Mammary epithelial cell (primary cell): ENCODE measurements at regions not wholly inside any gene's neighbourhood (a gene's known extent, or its start where the extent isn't known, plus 50 kb on each side); places are given as distances from the start of the nearest gene placed in this dataset.

Source experiments
- EZH2 ChIP-seq: IDR thresholded peaks from 2 replicates; pipeline ENCODE4 v1.6.1; 2012; ENCODE audit warnings: low read length, inconsistent platforms, borderline replicate concordance
- TF ChIP-seq, protein P1 (sequence below), 2 donors: IDR thresholded peaks in 1 of 2; conservative IDR thresholded peaks in 1 of 2; 2 replicates each; pipeline ENCODE4 v1.5.1; 2011 to 2012; ENCODE audit warnings: inconsistent platforms in 2 of 2, low read length in 2 of 2, mild to moderate bottlenecking in 2 of 2, control low read depth in 1 of 2, low read depth in 1 of 2; ENCODE audit not compliant: insufficient read depth in 1 of 2; ENCODE audit errors: extremely low read depth in 1 of 2

DNA sequence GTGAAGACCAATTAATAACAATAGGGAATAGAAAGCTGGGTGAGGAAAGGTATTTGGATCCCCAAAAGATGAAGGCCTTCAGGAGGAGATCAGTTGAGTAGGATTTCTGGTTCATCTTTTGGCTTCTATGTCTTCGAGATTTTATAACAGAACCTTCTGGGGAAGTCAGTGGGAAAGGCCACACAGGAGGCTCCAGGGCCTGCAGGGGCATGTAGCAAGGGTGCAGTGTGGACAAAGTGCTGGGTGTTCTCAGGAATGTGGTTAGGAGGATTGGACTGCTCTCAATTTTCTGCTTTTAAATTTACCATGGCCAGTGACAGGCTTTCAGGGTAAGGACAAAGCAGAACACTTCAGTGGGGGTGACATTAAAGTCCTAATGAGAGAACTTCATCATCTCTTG lies 378.0 kb downstream of the CCSER2 start:
- TF ChIP-seq, protein P1, sequence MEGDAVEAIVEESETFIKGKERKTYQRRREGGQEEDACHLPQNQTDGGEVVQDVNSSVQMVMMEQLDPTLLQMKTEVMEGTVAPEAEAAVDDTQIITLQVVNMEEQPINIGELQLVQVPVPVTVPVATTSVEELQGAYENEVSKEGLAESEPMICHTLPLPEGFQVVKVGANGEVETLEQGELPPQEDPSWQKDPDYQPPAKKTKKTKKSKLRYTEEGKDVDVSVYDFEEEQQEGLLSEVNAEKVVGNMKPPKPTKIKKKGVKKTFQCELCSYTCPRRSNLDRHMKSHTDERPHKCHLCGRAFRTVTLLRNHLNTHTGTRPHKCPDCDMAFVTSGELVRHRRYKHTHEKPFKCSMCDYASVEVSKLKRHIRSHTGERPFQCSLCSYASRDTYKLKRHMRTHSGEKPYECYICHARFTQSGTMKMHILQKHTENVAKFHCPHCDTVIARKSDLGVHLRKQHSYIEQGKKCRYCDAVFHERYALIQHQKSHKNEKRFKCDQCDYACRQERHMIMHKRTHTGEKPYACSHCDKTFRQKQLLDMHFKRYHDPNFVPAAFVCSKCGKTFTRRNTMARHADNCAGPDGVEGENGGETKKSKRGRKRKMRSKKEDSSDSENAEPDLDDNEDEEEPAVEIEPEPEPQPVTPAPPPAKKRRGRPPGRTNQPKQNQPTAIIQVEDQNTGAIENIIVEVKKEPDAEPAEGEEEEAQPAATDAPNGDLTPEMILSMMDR (conservative IDR thresholded peaks at IDR 0.05 in 1 of 2, IDR thresholded peaks at IDR 0.05 in 1 of 2; ENCODE audit: extremely low read depth in 1 of 2, insufficient read depth in 1 of 2, low read depth in 1 of 2, low read length in 2 of 2): no peak
- no peak for TF ChIP-seq EZH2
